ENCODE measurements at regions not wholly inside any gene's neighbourhood (a gene's known extent, or its start where the extent isn't known, plus 50 kb on each side); places are given as distances from the start of the nearest gene placed in this dataset.
A peak's percentile ranks its signal among the peaks of the same experiment; 100 is the strongest.

GRCh38 chr19:5392486-5392885 lies 51.9 kb upstream of the PTPRS start:
- peaks cover 12 to 93% (median 66%) of the 10 kb centered on the region in 3 donors for H3K27me3 ChIP-seq
- DNase-seq: no peak
- no peak overlapping the region for H3K27ac ChIP-seq
- no peak for TF ChIP-seq EP300 (IDR thresholded peaks at IDR 0.05)
- no peak for TF ChIP-seq POLR2AphosphoS5 (IDR thresholded peaks at IDR 0.05)
- TF ChIP-seq, protein P1, sequence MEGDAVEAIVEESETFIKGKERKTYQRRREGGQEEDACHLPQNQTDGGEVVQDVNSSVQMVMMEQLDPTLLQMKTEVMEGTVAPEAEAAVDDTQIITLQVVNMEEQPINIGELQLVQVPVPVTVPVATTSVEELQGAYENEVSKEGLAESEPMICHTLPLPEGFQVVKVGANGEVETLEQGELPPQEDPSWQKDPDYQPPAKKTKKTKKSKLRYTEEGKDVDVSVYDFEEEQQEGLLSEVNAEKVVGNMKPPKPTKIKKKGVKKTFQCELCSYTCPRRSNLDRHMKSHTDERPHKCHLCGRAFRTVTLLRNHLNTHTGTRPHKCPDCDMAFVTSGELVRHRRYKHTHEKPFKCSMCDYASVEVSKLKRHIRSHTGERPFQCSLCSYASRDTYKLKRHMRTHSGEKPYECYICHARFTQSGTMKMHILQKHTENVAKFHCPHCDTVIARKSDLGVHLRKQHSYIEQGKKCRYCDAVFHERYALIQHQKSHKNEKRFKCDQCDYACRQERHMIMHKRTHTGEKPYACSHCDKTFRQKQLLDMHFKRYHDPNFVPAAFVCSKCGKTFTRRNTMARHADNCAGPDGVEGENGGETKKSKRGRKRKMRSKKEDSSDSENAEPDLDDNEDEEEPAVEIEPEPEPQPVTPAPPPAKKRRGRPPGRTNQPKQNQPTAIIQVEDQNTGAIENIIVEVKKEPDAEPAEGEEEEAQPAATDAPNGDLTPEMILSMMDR (IDR thresholded peaks at IDR 0.05): no peak
- intact Hi-C loops (cut with DNase I; ENCODE audit: low total_unique reads): no loop called here
- H3K36me3 ChIP-seq: no peaks in the 10 kb centered on the region
- 39 to 69% (median 58%) methylated on average over 5 to 8 of the region's 8 CpGs for WGBS, 5 donors
- H3K9me3 ChIP-seq: peaks cover 0 to 19% (median 6%) of the 10 kb centered on the region in 4 donors
- peaks cover 0 to 8% (median 0%) of the 10 kb centered on the region in 4 donors for H3K4me1 ChIP-seq
- H3K4me3 ChIP-seq: no peak overlapping the region

GRCh38 chr19:5393088-5393487 lies 52.5 kb upstream of the PTPRS start:
- H3K27ac ChIP-seq: no peak overlapping the region
- intact Hi-C loops (cut with DNase I; ENCODE audit: low total_unique reads): no loop called here
- H3K4me3 ChIP-seq: no peak overlapping the region
- DNase-seq: no peak
- peaks cover 0 to 19% (median 4%) of the 10 kb centered on the region in 4 donors for H3K9me3 ChIP-seq
- 65 to 78% (median 73%) methylated on average over 6 of the region's 6 CpGs for WGBS, 5 donors
- TF ChIP-seq, protein P1 (IDR thresholded peaks at IDR 0.05): no peak
- TF ChIP-seq POLR2A (IDR thresholded peaks at IDR 0.05): no peak
- TF ChIP-seq EP300 (IDR thresholded peaks at IDR 0.05): no peak
- no peak for TF ChIP-seq POLR2AphosphoS5 (IDR thresholded peaks at IDR 0.05)
- H3K36me3 ChIP-seq: no peaks in the 10 kb centered on the region
- H3K4me1 ChIP-seq: peaks cover 0 to 13% (median 0%) of the 10 kb centered on the region in 4 donors
- peaks cover 12 to 93% (median 72%) of the 10 kb centered on the region in 3 donors for H3K27me3 ChIP-seq

DNA sequence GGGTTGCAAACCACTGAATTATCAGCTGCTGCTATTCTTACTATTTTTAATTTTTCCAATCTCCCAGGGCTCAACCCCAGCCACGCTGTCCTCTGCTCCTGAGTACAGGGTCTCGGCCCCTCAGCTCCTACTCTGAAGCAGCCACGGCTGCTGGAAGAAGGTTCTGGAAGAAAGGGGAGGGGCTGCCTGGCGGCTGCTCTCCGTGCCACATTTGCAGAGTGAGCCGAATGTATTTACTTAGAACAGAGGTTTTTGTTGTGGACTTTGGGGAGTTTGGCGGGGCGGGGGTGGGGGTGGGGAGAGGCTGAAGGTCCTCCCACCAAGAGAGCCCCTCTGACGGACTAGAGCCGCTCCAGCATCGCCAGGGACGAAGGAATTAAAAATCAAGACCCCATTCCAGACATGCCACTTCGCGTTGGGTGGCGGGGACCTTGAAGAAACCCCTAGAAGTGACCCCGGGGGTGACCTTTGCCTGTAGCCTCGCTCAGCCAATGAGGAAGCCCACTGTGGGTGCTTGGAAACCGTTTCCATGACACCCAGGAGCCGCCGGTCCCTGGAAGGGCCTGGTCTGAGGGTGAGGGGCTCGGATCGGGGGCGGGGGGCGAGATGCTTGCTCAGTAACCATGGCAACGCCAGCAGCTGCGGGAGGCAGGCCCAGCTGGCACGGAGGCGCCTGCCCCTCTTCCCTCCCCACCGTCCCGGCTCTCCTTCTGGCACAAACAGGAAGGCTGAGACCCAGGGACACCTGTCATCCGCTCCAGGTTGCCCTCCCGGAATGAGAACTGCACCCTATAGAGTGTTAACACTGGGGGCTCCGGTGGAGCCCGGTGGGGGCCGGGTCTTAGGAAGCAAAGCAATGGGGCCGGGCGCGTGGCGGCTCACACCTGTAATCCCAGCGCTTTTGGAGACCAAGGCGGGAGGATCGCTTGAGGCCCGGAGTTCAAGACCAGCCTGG lies 54.2 kb upstream of the PTPRS start:
- WGBS, 5 donors: 7 to 18% (median 15%) methylated on average over 29 to 43 of the region's 43 CpGs

GRCh38 chr19:5395556-5395955 lies 54.9 kb upstream of the PTPRS start:
- DNase-seq: no peak
- no peak overlapping the region for H3K27ac ChIP-seq
- peaks cover 12 to 98% (median 71%) of the 10 kb centered on the region in 3 donors for H3K27me3 ChIP-seq
- peaks cover 0 to 13% (median 0%) of the 10 kb centered on the region in 4 donors for H3K4me1 ChIP-seq
- peaks cover 0 to 10% (median 0%) of the 10 kb centered on the region in 4 donors for H3K9me3 ChIP-seq
- intact Hi-C loops (cut with DNase I; ENCODE audit: low total_unique reads): no loop called here
- WGBS, 5 donors: 21 to 39% (median 28%) methylated on average over 11 of the region's 11 CpGs
- no peak for TF ChIP-seq EP300 (IDR thresholded peaks at IDR 0.05)
- TF ChIP-seq POLR2AphosphoS5 (IDR thresholded peaks at IDR 0.05): no peak
- TF ChIP-seq, protein P1 (IDR thresholded peaks at IDR 0.05): no peak
- TF ChIP-seq POLR2A (IDR thresholded peaks at IDR 0.05): no peak
- H3K4me3 ChIP-seq: no peak overlapping the region
- no peaks in the 10 kb centered on the region for H3K36me3 ChIP-seq

More for the DNA sequence above, 54.2 kb upstream of the PTPRS start:
- Histone ChIP-seq H3K27ac (no peak overlapping the region), H3K9me3 (peaks cover 0 to 10% (median 0%) of the 10 kb centered on the region in 4 donors), H3K36me3 (no peaks in the 10 kb centered on the region), H3K4me3 (no peak overlapping the region), H3K4me1 (peaks cover 0 to 13% (median 0%) of the 10 kb centered on the region in 4 donors), H3K27me3 (peaks cover 12 to 97% (median 71%) of the 10 kb centered on the region in 3 donors)
- peak in 1 of 2 donors; percentile 18 for DNase-seq
- TF ChIP-seq POLR2AphosphoS5 (IDR thresholded peaks at IDR 0.05): no peak
- TF ChIP-seq EP300 (IDR thresholded peaks at IDR 0.05): no peak
- TF ChIP-seq, protein P1 (IDR thresholded peaks at IDR 0.05): no peak
- TF ChIP-seq POLR2A (IDR thresholded peaks at IDR 0.05): no peak
- intact Hi-C loops (cut with DNase I; ENCODE audit: low total_unique reads): no loop called here
